ENCODE measurements at regions not wholly inside any gene's neighbourhood (a gene's known extent, or its start where the extent isn't known, plus 50 kb on each side); places are given as distances from the start of the nearest gene placed in this dataset.

DNA sequence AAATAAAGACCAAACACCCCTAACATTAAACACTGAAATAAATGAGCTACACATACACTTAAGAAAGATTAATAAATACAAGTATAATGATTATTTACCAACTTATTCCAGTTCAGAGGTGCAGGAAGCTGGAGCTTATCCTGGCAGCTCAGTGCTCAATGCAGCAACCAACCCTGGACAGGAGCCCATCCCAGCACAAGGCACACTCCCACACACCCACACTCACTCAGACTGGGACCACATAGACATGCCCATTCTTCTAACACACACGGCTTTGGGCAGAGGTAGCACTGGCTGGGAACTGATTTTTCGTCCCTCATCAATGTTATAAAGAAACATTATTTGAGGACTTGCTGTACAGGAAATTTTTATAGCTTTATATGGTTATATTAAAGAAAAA is 797.4 kb downstream of the RPS29 start:
- no peak for TF ChIP-seq CTCF (conservative IDR thresholded peaks at IDR 0.05)
- TF ChIP-seq EZH2 (IDR thresholded peaks at IDR 0.05; ENCODE audit: low read depth), result no peak

All from PC-9 (cell line).